GM18867 (cell line): ENCODE measurements at regions not wholly inside any gene's neighbourhood (a gene's known extent, or its start where the extent isn't known, plus 50 kb on each side); places are given as distances from the start of the nearest gene placed in this dataset.

Experiments used
- ATAC-seq: cut with Tn5 transposase; IDR thresholded peaks from one replicate; pipeline ENCODE4 v1.9.1; 2021; ENCODE audit warnings: mild to moderate bottlenecking, moderate library complexity; ENCODE audit not compliant: unreplicated experiment

DNA sequence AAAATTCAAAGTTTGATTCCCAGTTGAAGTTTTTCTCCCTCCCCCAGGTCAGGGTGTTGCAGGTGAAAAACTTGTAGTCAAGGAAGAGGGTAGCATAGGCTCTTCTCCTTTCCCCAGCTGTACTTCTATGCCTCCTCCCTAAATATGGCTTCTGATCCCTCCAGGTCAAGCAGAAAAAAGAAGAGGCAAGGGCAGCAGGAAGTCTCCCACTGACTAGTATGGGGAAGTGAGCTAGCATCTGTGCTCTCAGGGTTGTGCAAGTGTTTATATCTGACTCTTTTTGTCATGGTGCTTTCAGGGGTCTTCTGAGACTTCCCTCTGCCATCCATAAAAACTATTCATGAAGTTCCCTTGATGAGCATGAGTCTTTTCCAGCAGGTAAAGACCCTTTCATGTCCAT is 76.0 kb downstream of the ATPSCKMT start:
- ATAC-seq: no peak

DNA sequence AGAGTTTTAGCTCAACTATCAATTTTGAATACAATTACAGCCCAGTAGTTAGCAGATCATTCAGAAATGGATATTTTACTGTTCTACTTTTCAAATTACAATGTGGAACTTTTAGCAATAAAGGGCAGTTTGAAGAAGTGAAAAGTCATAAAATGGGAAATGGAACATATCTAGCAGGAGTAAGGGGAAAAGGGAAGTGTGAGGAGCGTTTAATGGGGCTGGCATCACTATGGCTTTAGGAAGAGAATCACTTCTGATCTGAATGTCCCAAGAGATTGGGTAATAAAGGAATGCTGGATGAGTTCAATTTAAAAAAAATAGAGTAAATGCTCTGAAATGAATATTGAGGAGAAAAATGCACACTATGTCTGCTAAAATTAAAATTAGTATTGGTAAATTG is 77.4 kb downstream of the ATPSCKMT start:
- no peak for ATAC-seq

DNA sequence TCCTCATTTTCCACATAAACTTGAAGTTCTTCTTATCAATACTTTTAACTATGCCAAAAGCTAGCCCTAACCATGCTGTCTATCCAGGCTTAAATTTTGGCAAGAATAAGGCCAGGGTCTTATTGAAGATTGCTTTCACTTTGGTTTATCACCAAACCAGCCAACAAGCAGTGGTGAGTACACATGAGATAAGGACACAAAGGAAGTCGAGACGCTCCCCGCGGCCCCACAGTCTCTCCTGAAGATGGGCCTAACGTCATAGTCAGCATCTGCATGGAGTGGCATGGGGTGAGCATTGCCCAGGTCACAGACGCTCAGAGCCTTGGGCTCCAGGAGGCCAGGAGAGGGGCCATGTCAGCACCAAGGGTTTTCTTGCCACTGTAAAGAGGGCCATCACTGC is 80.3 kb downstream of the ATPSCKMT start:
- no peak for ATAC-seq

DNA sequence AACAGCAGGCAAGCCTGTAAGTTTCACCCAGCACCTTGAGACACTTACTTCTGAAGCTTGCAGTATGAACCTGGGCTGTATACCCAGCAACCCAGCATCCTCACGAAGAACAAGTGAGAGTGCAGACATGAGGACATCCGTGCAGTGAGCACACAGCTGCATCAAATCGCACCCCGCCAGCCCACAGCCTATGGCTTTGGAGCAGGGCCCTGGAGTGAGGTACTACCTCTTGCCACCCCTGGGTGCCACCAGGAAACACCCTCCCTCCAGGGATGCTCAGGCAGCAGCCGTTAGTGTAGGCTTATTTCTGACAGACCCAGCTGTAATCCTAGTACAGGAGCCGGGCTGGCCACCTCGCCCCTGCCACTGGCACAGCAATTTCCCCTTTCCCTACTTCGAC is 81.4 kb downstream of the ATPSCKMT start:
- no peak for ATAC-seq

DNA sequence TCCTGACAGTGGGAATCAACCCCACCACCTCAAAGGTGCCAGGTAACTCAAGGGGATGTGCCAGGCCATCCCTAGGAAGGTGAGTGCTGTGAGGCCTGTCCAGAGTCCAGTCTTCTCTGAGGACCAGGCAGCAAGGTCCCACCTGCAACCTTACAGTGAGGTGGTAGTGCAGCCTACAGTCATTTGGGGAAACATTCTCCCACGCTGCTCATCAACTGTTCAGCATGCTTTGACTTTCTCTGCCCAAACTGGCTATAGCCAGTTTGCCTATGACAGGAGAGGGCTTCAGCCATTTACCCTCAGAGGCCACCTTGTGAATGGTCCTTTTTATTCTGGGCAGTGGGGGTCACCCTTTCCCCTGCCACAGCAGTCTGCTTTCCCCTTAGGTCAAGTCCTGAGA is 81.9 kb downstream of the ATPSCKMT start:
- no peak for ATAC-seq

DNA sequence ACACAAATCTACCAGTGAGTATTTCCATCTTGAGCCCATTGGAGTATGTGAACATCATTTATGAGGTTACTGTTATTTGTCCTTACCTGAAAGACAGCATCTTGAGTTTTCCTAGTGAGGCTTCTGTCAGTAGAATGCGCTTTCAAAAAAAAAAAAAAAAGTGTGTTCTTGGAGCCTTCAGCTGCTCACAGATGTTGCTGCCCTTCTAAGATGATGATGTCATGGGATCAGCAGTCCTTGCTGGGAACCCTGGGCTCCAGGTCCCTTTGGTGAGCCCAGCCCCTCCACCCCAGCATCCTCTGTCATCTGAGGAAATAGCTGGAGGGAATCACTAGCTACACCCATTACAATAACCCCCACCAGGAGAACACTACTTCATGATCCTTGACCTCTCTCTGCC is 83.3 kb downstream of the ATPSCKMT start:
- ATAC-seq: no peak

DNA sequence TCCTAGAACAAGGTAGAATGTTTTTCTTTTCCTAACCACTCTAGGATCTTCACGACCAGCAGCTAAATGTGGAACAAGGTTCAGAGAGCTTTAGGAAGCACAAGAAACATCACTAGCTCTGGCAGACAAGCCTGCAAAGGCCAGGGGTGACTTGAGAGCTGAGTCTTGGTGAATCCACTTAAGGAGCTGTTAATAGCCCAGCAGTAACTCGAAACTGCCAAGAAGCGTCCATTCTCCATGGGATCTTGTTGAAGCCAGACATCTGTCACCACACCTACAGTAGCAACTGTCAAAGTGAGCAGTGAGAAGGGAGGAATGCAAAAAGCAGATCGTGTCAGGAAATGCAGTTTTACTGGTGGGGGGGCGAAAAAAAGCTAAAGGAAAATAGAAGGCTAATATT is 87.2 kb downstream of the ATPSCKMT start:
- no peak for ATAC-seq

DNA sequence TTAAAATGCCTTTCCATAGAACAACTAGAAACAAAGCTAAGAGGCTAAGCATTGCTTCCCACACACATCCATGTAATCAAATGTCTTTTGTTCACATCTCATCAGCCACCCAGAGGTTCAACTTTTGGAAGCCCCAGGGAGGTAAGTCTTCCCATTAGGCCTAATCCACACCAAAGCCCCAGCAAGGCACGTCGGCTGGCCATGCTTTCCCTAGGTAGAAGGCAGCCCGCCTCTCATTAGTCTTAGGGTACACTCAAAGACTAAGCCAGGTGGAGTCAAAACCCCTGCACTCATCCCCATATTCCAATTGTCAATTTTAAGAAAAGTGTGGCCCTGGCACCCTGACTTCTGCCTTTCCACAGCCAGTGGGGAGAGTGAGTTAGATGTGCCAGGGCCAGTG is 87.9 kb downstream of the ATPSCKMT start:
- no peak for ATAC-seq

DNA sequence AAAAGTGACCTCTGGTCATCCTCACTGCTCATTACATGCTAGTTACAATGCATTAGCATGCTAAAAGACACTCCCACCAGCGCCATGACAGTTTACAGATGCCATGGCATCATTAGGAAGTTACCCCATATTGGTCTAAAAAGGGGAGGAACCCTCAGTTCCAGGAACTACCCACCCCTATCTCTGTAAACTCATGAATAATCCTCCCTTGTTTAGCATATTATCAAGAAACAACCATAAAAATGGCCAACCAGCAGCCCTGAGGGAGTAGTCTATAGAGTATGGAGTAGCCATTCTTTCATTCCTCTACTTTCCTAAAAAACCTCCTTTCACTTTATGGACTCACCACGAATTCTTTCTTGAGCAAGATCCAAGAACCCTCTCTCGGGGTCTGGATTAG is 89.4 kb downstream of the ATPSCKMT start:
- no peak for ATAC-seq

DNA sequence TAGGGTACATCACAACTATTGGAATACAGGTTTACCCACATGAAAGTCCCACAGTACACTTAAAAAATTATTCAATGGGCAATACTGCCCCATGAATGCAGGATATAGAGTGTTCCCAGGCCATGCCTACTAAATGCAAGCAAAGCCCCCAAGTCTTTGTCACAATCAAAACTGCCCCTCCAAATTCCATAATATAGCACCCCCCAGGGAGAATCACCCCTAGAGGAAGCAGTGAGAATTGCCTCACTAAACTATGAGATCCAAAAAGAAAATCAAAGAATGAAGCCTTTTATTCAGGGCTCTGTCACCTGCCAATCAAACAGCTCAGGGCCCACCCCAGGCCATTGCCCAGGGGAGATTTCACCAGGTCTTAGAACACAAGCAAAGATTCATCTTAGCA is 90.8 kb downstream of the ATPSCKMT start:
- ATAC-seq: no peak

DNA sequence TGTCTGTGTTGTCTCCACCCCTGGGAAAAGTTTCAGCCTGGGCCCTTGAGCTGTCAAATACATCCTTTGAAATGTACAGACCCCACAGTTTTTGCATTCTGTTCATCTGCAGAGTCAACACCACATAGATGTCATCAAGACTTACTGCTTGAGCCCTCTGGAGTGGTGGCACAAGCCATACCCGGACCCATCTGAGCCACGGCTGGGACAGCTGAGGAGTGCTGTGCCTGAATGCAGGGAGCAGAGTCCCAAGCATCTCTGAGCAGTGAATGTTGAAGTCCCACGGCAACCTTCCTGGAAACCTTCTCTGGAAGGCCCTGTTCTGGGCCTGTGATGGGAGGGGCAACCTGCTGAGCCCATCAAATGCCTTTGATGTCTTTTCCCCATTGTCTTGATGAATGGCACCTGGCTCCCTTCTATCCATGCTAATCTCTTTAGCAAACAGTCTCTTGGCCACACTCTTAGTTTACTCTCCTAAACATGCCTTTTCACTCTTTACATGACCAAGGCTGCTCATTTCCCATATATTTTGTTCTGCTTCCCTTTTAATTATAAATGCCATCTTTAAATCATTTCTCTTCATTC is 92.5 kb downstream of the ATPSCKMT start:
- no peak for ATAC-seq

DNA sequence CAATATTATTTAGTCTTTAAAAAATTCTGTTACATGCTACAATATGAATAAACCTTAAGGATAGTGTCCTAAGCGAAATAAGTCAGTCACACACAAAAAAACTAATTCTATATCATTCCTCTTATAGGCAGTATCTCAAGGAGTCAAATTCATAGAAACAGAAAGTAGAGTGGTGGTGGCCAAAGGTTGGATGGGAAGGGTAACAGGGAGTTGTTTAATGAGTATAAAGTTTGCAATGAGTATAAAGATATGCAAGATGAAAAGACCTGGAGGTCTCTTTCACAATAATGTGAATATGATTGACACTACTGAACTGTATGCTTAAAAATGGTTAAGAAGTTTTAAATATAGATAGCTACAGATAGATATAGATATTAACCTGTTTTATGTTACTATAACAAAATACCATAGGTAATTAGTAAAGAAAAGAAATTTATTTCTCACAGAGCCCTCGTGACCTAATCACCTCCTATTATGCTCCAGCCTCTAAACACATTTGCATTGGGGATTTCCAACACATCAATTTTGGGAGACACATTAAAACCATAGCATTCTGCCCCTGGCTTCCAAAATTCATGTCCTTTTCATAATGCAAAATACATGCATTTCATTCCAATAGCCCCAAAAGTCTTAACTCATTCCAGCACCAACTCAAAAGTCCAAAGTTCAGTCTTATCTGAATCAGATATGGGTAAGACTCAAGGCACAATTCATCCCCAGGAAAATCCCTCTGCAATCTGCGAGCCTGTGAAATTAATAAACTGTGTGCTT is 93.6 kb downstream of the ATPSCKMT start:
- no peak for ATAC-seq

DNA sequence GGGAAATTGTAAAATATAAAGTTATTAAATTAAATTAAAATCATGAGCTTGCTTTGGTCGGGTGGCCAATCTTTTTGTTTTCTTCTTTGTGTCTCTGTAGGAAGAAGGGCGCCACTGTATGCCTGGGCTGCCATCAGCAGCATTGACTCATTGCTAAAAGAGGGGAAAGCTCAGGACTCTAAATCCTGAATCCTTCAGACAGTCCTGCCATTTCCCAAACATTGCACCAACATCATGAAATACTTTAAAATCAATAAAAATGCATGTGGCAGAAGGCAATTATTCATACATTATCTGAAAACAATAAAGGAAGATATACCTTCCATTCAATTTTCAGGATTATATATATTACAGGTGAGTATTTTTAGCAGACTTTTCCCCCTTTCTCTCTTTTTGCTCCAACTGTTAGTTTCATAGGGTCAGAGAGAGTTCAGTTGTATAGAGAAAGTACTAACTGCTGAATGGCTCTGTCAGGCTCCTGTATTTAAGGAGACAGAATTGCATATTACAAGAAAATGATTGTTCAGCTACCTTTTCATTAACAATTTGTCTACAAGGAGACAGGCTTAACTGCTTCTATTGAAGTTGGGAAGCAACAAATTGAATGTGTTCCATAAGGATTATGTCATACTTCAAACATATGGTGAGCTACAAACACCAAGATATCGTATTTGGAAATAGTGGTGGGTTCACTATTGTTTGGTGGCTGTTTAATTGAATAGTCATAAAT is 95.7 kb downstream of the ATPSCKMT start:
- no peak for ATAC-seq

DNA sequence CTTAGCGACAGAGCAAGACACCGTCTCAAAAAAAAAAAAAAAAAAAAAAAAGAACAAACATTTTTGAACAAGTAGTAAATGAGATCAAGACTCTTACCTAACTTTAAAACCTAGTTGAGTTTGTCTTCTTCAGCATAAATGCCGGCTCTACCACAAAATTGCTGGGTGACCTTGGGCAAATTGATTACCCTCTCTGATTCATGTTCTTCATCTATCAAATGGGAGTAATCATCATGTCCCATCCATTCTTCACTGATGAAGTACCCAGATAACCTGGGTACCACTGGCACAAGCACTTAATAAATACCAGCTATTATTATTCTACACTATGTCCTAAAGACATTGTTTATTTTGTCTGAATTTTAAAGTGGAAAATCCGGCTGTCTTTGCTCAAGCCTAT is 96.3 kb downstream of the ATPSCKMT start:
- no peak for ATAC-seq

DNA sequence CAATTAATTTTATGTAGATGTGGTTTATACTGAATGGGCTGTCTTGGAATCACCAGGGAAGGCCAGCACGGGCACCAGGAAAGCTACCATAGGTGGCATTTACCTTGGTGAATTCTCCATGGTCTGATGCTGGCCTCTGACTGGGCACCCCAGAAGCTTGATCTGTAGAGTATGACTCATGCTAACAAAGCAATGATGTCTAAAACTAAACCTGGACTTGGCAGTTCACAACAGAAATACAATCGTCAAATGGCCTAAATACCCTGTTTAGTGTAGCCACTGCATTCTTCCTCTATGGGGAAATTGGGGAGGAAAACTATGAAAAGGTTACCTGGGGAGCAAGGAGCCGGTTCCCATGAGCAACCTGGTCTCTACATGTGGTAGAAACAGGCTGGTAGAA is 98.0 kb downstream of the ATPSCKMT start:
- ATAC-seq: no peak

DNA sequence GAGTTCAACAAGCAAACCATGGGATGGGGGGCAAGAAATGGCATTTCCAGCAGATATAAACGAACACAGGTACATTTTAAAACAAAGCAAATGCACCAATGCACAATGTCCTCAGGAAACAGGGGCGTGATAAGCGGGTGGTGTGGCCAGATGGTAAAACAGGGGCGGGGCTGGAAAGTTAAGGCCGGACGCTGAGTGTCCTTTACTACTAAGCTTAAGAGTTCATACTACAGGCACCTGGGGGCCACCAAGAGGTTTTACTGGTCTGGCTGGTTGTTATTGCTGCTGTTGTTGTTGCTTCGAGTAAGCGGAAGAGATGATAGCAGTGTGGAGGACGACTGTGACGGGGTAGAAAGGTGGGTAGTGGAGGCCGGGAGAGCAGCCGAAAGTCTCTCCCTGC is 99.8 kb downstream of the ATPSCKMT start:
- ATAC-seq: no peak

DNA sequence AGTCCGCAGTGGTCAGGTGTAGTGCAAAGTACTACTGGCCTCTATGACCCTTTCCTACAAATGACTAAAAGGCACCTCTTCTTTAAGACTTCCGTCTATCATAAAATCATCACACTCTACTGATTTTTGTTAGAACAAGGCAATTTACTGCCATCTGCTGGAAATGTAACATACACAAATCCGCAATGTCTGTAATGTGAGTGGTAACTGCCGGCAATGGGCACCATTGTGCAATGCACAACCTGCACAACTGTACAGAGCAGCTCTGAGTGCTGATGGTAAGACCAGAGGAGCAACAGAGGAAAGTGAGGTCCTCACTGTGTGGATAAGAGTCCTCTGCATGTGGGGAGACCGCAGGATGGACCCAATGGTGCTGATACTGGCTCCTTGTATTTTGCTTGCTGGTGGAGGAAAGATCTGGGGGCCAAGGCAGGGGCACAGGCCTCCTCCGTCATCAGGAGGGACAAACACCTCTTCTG is 103.7 kb downstream of the ATPSCKMT start:
- ATAC-seq: peak; percentile 70

DNA sequence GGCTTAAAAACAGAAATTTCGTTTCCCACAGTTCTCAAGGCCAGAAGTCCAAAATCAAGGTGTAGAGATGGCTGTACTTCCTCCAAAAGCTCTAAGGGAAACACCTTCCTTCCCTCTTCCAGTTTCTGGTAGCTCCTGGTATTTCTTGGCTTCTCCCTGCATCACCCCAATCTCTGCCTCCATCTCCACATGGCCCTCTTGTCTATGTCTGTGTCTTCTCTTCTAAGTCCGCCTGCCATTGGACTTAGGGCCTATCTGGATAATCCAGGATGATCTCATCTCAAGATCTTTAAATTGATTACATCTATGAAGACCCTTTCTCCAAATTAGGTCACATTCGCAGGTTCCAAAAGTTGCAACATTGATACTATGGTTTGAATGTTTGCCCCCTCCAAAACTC is 105.6 kb downstream of the ATPSCKMT start:
- ATAC-seq: no peak

DNA sequence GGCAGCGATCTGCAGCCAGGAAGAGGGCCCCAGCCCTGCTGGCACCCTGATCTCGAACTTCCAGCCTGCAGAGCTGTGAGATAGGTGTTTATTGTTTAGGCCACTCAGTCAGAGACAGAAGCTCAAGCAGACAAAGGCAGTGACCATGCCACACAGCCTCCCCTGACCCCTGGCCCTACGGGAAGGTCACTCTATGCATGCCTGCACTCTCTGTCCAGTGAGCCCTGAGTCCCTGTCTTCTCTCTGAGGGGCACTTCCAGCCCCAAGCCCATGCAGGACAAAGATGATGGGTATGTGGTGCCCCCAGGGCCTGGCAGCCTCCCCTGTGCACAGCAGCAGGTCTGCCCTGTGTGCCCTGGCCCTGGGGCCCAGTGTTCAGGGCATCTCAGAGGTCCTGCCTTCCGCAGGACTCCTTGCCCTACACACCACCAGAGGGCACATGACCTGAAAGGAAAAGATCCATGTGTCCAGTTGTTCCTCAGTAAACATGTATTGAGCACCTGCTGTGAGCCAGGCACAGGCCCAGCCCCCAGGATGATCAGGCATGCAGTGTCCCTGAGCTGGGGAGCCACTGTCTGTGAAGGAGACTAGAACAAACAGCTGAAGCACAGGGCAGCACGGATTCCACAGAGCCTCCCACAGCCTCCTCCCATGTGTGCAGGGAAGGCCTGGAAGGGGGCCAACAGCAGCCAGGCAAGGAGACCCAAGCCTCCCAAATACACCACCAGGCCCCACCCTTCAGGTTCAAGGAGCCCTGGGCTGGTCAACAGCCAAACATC is 109.3 kb downstream of the ATPSCKMT start:
- no peak for ATAC-seq

DNA sequence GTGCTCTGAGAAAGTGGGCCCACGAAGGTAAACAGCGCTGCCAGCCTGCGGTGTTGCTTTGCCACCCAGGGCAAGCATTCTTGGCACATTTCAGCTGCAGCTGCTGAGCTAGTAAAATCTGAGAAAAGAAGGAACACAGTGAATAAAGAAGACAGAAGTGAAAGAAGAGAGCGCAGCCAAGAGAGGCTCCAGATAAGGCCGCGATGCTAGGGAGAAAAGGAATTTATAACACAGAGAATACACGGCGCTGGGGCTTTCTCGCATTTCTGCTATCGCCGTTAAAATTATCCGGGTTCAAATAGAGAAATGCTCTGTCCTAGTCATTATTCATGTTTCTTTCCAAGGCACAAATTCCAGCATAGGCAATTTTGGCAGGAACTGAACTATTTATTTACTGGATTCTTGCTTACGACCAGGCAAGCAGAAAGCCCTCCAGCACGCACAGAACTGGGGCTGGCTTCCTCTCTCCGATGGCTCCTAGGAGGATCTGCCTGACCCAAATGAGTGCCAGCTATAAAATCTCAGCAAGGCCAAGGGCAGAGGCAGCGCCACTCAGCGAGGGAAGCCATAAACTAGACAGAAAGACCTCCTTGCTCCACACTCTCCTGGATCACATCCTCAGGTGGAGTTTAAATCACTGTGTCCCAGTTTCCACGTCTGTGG is 111.2 kb downstream of the ATPSCKMT start:
- no peak for ATAC-seq

DNA sequence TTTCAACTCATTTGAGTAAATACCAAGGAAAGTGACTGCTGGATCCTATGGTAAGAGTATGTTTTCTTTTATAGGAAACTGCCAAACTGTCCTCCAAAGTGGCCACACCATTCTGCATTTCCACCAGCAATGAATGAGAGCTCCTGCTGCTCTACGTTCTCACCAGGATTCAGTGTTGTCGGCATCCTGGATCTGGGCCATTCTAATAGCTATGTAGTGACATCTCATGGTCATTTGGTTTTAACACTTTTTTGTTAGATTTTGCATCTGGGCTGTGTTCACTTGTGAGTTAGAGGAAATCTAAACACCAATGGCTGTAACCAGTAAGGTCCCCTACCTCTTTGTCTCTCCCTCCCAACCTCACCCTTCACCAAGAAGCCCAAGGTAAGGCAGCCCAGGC is 115.9 kb downstream of the ATPSCKMT start:
- no peak for ATAC-seq
